Neural progenitor cell (in vitro differentiated cells): ENCODE measurements at regions not wholly inside any gene's neighbourhood (a gene's known extent, or its start where the extent isn't known, plus 50 kb on each side); places are given as distances from the start of the nearest gene placed in this dataset.
"Not testable (repeated sequence)": the region's sequence is repeated elsewhere in the genome, so short reads cannot be mapped to it uniquely, and the experiment has no call there.

ENCODE experiments used
- DNase-seq: peaks from one replicate; pipeline ENCODE4 v3.0.0-alpha.2; 2016; ENCODE audit warnings: low spot score
- H2AFZ ChIP-seq: fragments of 200-600 bp; sonication (generic); replicated peaks from 2 replicates; pipeline ENCODE4 v1.6.1; 2016; ENCODE audit warnings: antibody characterized with exemption
- H3F3A ChIP-seq: fragments of 200-600 bp; sonication (generic); 2 replicates; pipeline ENCODE4 v1.6.1; 2016; ENCODE audit warnings: antibody characterized with exemption, low read depth
- H3K27ac ChIP-seq: fragments of 200-600 bp; sonication (generic); 2 replicates; pipeline ENCODE4 v1.5.1; 2016; ENCODE audit warnings: mild to moderate bottlenecking
- H3K27me3 ChIP-seq: fragments of 200-600 bp; sonication (generic); 2 replicates; pipeline ENCODE4 v1.6.1; 2016; ENCODE audit warnings: mild to moderate bottlenecking, moderate library complexity
- H3K36me3 ChIP-seq: fragments of 200-600 bp; sonication (generic); 2 replicates; pipeline ENCODE4 v1.5.1; 2016
- H3K4me1 ChIP-seq: fragments of 200-600 bp; sonication (generic); 2 replicates; pipeline ENCODE4 v1.6.1; 2016; ENCODE audit warnings: mixed run types
- H3K4me2 ChIP-seq: fragments of 200-600 bp; sonication (generic); 2 replicates; pipeline ENCODE4 v1.6.1; 2016
- H3K4me3 ChIP-seq: fragments of 200-600 bp; sonication (generic); 2 replicates; pipeline ENCODE4 v1.5.1; 2016
- H3K79me2 ChIP-seq: fragments of 200-600 bp; sonication (generic); 2 replicates; pipeline ENCODE4 v1.6.1; 2016; ENCODE audit warnings: low read depth
- H3K9ac ChIP-seq: fragments of 200-600 bp; sonication (generic); 2 replicates; pipeline ENCODE4 v1.6.1; 2016
- H3K9me3 ChIP-seq: fragments of 200-600 bp; sonication (generic); 2 replicates; pipeline ENCODE4 v1.5.1; 2016; ENCODE audit warnings: low read depth
- H4K20me1 ChIP-seq: fragments of 200-600 bp; sonication (generic); 2 replicates; pipeline ENCODE4 v1.6.1; 2016; ENCODE audit warnings: low read depth
- H3K27ac Mint-ChIP-seq: 3 replicates; pipeline ENCODE4 v1.8.0; 2021; ENCODE audit warnings: mixed read lengths
- H3K27me3 Mint-ChIP-seq: 2 replicates; pipeline ENCODE4 v1.8.0; 2022; ENCODE audit warnings: low read depth, mild to moderate bottlenecking, inconsistent platforms, moderate library complexity, mixed read lengths; ENCODE audit not compliant: insufficient read depth
- H3K36me3 Mint-ChIP-seq: 3 replicates; pipeline ENCODE4 v1.8.0; 2021; ENCODE audit warnings: mixed read lengths
- H3K4me1 Mint-ChIP-seq: 3 replicates; pipeline ENCODE4 v1.8.0; 2021; ENCODE audit warnings: mixed read lengths
- H3K4me3 Mint-ChIP-seq: 3 replicates; pipeline ENCODE4 v1.8.0; 2021; ENCODE audit warnings: mild to moderate bottlenecking, moderate library complexity, mixed read lengths
- H3K9me3 Mint-ChIP-seq: 3 replicates; pipeline ENCODE4 v1.8.0; 2020; ENCODE audit warnings: mixed read lengths
- EZH2 ChIP-seq: fragments of 200-600 bp; sonication (generic); IDR thresholded peaks from 2 replicates; pipeline ENCODE4 v1.6.1; 2017; ENCODE audit warnings: antibody characterized with exemption, mild to moderate bottlenecking, moderate library complexity
- EZH2phosphoT487 ChIP-seq: fragments of 200-600 bp; sonication (generic); IDR thresholded peaks from 2 replicates; pipeline ENCODE4 v1.6.1; 2017; ENCODE audit warnings: antibody characterized with exemption
- TF ChIP-seq, protein P1 (sequence below): fragments of 200-600 bp; sonication (generic); IDR thresholded peaks from 2 replicates; pipeline ENCODE4 v1.5.1; 2017; ENCODE audit warnings: antibody characterized with exemption, mild to moderate bottlenecking

DNA sequence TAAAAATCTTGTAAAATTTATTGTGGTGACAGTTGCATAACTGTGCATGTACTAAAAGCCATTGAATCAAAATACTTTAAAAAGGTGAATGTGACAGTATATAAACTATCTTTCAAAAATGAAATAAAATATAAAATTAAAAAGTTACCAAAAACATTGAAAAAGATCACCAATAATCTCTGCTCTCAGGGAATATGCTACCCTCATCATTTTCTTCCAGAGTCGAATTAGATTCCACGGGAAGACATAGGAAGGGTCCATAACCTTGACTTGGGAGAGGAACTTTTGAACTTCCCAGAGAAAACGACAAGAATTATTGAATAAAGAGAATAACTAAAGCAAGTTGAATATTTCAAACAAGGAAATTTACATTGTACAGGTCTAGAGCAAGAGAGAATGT is 649.5 kb downstream of the NUP35 start:
- Histone ChIP-seq H4K20me1 (no peaks in the 10 kb centered on the region), H3K4me3 (no peak overlapping the region), H3K27me3 (no peaks in the 10 kb centered on the region), H3K4me2 (no peak overlapping the region), H3K36me3 (no peaks in the 10 kb centered on the region), H3K9me3 (no peaks in the 10 kb centered on the region), H3F3A (no peaks in the 10 kb centered on the region), H3K27ac (no peak overlapping the region), H3K4me1 (no peaks in the 10 kb centered on the region), H2AFZ (no peak overlapping the region), H3K79me2 (no peaks in the 10 kb centered on the region), H3K9ac (no peak overlapping the region)
- peaks cover 3% of the 10 kb centered on the region for H3K9me3 Mint-ChIP-seq
- no peaks in the 10 kb centered on the region for H3K36me3 Mint-ChIP-seq
- DNase-seq: no peak
- H3K4me3 Mint-ChIP-seq: no peak overlapping the region
- TF ChIP-seq EZH2 (no peak), EZH2phosphoT487 (no peak)
- TF ChIP-seq, protein P1, sequence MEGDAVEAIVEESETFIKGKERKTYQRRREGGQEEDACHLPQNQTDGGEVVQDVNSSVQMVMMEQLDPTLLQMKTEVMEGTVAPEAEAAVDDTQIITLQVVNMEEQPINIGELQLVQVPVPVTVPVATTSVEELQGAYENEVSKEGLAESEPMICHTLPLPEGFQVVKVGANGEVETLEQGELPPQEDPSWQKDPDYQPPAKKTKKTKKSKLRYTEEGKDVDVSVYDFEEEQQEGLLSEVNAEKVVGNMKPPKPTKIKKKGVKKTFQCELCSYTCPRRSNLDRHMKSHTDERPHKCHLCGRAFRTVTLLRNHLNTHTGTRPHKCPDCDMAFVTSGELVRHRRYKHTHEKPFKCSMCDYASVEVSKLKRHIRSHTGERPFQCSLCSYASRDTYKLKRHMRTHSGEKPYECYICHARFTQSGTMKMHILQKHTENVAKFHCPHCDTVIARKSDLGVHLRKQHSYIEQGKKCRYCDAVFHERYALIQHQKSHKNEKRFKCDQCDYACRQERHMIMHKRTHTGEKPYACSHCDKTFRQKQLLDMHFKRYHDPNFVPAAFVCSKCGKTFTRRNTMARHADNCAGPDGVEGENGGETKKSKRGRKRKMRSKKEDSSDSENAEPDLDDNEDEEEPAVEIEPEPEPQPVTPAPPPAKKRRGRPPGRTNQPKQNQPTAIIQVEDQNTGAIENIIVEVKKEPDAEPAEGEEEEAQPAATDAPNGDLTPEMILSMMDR: no peak
- no peaks in the 10 kb centered on the region for H3K27me3 Mint-ChIP-seq
- H3K27ac Mint-ChIP-seq: no peak overlapping the region
- H3K4me1 Mint-ChIP-seq: no peaks in the 10 kb centered on the region

DNA sequence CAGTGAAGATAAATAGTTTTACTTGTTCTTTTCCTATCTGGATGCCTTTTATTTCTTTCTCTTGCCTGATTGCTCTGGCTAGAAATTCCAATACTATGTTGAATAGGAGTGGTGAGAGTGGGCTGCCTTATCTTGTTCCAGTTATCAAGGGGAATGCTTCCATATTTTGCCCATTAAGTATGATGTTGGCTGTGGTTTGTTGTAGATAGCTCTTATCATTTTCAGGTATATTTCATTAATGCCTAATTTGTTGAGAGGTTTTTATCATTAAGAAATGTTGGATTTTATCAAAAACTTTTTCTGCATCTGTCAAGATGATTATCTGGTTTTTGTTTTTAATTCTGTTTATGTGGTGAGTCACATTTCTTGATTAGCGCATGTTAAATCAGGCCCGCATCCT is 655.8 kb downstream of the NUP35 start:
- Histone ChIP-seq H3K79me2 (no peaks in the 10 kb centered on the region), H3K4me1 (no peaks in the 10 kb centered on the region)

DNA sequence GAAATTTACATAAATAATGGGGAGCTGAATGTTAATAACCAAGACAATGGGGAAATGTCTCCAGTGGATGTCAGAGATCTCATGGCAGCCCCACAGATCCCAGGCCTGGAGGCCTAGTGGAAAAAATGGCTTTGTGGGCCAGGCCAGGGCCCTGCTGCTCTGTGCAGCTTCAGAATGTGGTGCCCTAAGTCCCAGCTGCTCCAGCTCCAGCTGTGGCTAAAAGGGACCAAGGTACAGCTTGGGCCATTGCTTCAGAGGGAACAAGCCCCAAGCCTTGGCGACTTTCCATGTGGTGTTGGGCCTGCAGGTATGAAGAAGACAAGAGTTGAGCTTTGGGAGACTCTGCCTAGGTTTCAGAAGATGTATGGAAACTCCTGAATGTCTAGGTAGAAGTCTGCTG is 658.2 kb downstream of the NUP35 start:
- H3K9me3 ChIP-seq: no peaks in the 10 kb centered on the region
- H3K36me3 Mint-ChIP-seq: no peaks in the 10 kb centered on the region
- no peak overlapping the region for H3K4me2 ChIP-seq
- DNase-seq: no peak
- no peak overlapping the region for H3K4me3 Mint-ChIP-seq
- no peaks in the 10 kb centered on the region for H3K9me3 Mint-ChIP-seq
- no peaks in the 10 kb centered on the region for H3K4me1 ChIP-seq
- H3K27ac Mint-ChIP-seq: no peak overlapping the region
- TF ChIP-seq EZH2 (no peak), EZH2phosphoT487 (no peak)
- TF ChIP-seq, protein P1: no peak
- no peaks in the 10 kb centered on the region for H3K27me3 ChIP-seq
- H3K27ac ChIP-seq: no peak overlapping the region
- H3K9ac ChIP-seq: no peak overlapping the region
- H3F3A ChIP-seq: no peaks in the 10 kb centered on the region
- H3K4me3 ChIP-seq: no peak overlapping the region
- H2AFZ ChIP-seq: no peak overlapping the region
- H3K27me3 Mint-ChIP-seq: no peaks in the 10 kb centered on the region
- H3K79me2 ChIP-seq: no peaks in the 10 kb centered on the region
- H3K36me3 ChIP-seq: no peaks in the 10 kb centered on the region
- H4K20me1 ChIP-seq: no peaks in the 10 kb centered on the region
- H3K4me1 Mint-ChIP-seq: no peaks in the 10 kb centered on the region

More for the DNA sequence above, 655.8 kb downstream of the NUP35 start:
- Histone ChIP-seq H3K27me3 (no peaks in the 10 kb centered on the region), H3K27ac (no peak overlapping the region), H4K20me1 (no peaks in the 10 kb centered on the region), H3F3A (no peaks in the 10 kb centered on the region), H3K4me2 (no peak overlapping the region), H3K9ac (no peak overlapping the region), H3K4me3 (no peak overlapping the region), H3K9me3 (no peaks in the 10 kb centered on the region), H3K36me3 (no peaks in the 10 kb centered on the region), H2AFZ (no peak overlapping the region)
- no peak overlapping the region for H3K4me3 Mint-ChIP-seq
- H3K36me3 Mint-ChIP-seq: no peaks in the 10 kb centered on the region
- no peak overlapping the region for H3K27ac Mint-ChIP-seq
- DNase-seq: no peak
- TF ChIP-seq, protein P1: no peak
- TF ChIP-seq EZH2 (no peak), EZH2phosphoT487 (no peak)
- H3K27me3 Mint-ChIP-seq: no peaks in the 10 kb centered on the region
- no peaks in the 10 kb centered on the region for H3K4me1 Mint-ChIP-seq
- H3K9me3 Mint-ChIP-seq: no peaks in the 10 kb centered on the region

DNA sequence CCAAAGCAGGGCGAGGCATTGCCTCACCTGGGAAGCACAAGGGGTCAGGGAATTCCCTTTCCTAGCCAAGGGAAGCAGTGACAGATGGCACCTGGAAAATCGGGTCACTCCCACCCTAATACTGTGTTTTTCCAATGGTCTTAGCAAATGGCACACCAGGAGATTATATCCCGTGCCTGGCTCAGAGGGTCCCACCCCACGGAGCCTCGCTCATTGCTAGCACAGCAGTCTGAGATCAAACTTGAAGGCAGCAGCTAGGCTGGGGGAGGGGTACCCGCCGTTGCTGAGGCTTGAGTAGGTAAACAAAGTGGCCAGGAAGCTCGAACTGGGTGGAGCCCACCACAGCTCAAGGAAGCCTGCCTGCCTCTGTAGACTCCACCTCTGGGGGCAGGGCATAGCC is 664.6 kb downstream of the NUP35 start:
- not testable (repeated sequence) for H3K27me3 Mint-ChIP-seq, H3K27ac ChIP-seq, H3K27me3 ChIP-seq, H3K9me3 ChIP-seq, H3K4me1 ChIP-seq, H3F3A ChIP-seq, H3K36me3 Mint-ChIP-seq, H4K20me1 ChIP-seq, H3K4me3 ChIP-seq, H3K79me2 ChIP-seq, H3K27ac Mint-ChIP-seq, H3K4me2 ChIP-seq, H3K4me1 Mint-ChIP-seq, H3K36me3 ChIP-seq, H3K4me3 Mint-ChIP-seq, H3K9ac ChIP-seq, DNase-seq, H2AFZ ChIP-seq
- H3K9me3 Mint-ChIP-seq: peaks cover 35% of the 10 kb centered on the region

DNA sequence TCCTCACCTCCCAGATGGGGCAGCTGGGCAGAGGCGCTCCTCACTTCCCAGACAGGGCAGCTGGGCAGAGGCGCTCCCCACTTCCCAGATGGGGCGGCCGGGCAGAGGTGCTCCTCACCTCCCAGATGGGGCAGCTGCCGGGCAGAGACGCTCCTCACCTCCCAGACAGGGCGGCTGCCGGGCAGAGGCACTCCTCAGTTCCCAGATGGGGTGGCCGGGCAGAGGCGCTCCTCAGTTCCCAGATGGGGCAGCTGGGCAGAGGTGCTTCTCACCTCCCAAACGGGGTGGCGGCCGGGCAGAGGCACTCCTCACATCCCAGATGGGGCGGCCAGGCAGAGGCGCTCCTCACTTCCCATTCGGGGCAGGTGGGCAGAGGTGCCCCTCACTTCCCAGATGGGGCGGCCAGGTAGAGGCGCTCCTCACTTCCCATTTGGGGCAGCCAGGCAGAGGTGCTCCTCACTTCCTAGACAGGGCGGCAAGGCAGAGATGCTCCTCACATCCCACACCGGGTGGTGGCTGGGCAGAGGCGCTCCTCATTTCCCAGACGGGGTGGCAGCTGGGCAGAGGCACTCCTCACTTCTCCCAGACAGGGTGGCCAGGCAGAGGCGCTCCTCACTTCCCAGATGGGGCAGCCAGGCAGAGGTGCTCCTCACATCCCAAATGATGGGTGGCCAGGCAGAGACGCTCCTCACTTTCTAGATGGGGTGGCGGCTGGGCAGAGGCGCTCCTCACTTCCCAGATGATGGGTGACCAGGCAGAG is 668.1 kb downstream of the NUP35 start:
- not testable (repeated sequence) for H4K20me1 ChIP-seq, DNase-seq, H3K4me2 ChIP-seq, H3F3A ChIP-seq, H3K27me3 Mint-ChIP-seq, H3K27me3 ChIP-seq, H3K4me3 Mint-ChIP-seq, H3K36me3 Mint-ChIP-seq, H3K27ac ChIP-seq, H3K4me1 Mint-ChIP-seq, H3K79me2 ChIP-seq, H3K4me3 ChIP-seq, H3K9me3 ChIP-seq, H3K36me3 ChIP-seq, H3K4me1 ChIP-seq, H3K9ac ChIP-seq, H2AFZ ChIP-seq, H3K27ac Mint-ChIP-seq
- peaks cover 38% of the 10 kb centered on the region for H3K9me3 Mint-ChIP-seq
